Activated CD4-positive, alpha-beta T cell treated with anti-CD3 and anti-CD28 coated beads for 36 hours (primary cell): ENCODE measurements at regions not wholly inside any gene's neighbourhood (a gene's known extent, or its start where the extent isn't known, plus 50 kb on each side); places are given as distances from the start of the nearest gene placed in this dataset.
A peak's percentile ranks its signal among the peaks of the same experiment; 100 is the strongest.

ENCODE experiments used
- ATAC-seq: fragments of 200-7000 bp; cut with Tn5 transposase; one replicate; pipeline ENCODE4 v1.10.0; 2021; ENCODE audit warnings: mild to moderate bottlenecking, moderate library complexity
- CTCF ChIA-PET: fragments of 350-600 bp; sonication (Branson Sonifier 250); formaldehyde crosslinking; loops from one replicate; lab custom pipeline; 2021; ENCODE audit warnings: antibody characterized with exemption; lab: Charles Lee
- POLR2A ChIA-PET: fragments of 350-600 bp; sonication (Branson Sonifier 250); formaldehyde crosslinking; loops from one replicate; lab custom pipeline; 2021; ENCODE audit warnings: antibody characterized with exemption, inconsistent platforms; lab: Charles Lee
- DNase-seq: peaks from one replicate; pipeline ENCODE4 v3.0.0-alpha.2; 2020
- H3K27ac Mint-ChIP-seq: one replicate; pipeline ENCODE4 v1.8.0; 2021; ENCODE audit warnings: mixed read lengths
- H3K27me3 Mint-ChIP-seq: one replicate; pipeline ENCODE4 v1.8.0; 2021; ENCODE audit warnings: mixed read lengths
- H3K36me3 Mint-ChIP-seq: one replicate; pipeline ENCODE4 v1.8.0; 2021; ENCODE audit warnings: low read depth, mixed read lengths
- H3K4me1 Mint-ChIP-seq: one replicate; pipeline ENCODE4 v1.8.0; 2021; ENCODE audit warnings: mixed read lengths
- H3K4me3 Mint-ChIP-seq: one replicate; pipeline ENCODE4 v1.8.0; 2021; ENCODE audit warnings: mild to moderate bottlenecking, moderate library complexity, mixed read lengths
- H3K9me3 Mint-ChIP-seq: one replicate; pipeline ENCODE4 v1.8.0; 2021; ENCODE audit warnings: low read depth, mixed read lengths
- intact Hi-C, 2 experiments: fragments of 100-400 bp; cut with DNase I in 1 of 2; cut with micrococcal nuclease in 1 of 2; formaldehyde crosslinking; loops; one replicate each; pipeline versions ENCODE4 v1.14.2 to v1.15.1; 2022 to 2024; cut with DNase I, micrococcal nuclease

DNA sequence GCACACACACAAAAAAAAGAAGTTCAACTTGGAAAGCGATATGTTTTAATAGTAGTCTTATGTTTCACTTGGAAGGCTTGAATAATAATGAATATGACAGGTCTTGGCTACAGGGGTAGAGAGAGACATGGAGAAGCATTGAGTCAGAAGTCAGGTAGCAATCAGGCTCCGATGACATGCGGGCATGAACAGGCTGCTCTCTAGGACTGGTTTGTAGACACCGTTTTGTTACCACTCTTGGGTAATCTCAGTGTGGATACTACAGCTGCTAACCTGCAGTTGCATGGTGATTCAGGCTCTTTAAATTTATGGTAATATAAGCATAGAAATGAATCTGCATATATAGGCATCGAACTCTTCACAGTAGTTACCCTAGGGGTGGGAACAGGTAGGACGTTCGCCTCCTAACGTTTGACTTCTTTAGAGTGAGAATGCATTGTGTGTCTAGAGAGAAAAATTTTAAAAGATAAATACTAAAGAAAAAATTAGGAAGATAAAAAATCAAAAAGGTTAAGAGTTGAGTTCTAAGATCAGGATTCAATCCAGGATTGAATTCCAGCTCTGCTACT, 241.6 kb upstream of the KBTBD8 start:
- Mint-ChIP-seq H3K27me3 (peaks cover 2% of the 10 kb centered on the region), H3K9me3 (no peaks in the 10 kb centered on the region), H3K27ac (no peak overlapping the region), H3K36me3 (no peaks in the 10 kb centered on the region), H3K4me1 (no peaks in the 10 kb centered on the region), H3K4me3 (no peak overlapping the region)
- ATAC-seq (no peak), DNase-seq (no peak)
- POLR2A ChIA-PET = no interaction called here
- CTCF ChIA-PET = no interaction called here
- intact Hi-C loops = no loop called here

DNA sequence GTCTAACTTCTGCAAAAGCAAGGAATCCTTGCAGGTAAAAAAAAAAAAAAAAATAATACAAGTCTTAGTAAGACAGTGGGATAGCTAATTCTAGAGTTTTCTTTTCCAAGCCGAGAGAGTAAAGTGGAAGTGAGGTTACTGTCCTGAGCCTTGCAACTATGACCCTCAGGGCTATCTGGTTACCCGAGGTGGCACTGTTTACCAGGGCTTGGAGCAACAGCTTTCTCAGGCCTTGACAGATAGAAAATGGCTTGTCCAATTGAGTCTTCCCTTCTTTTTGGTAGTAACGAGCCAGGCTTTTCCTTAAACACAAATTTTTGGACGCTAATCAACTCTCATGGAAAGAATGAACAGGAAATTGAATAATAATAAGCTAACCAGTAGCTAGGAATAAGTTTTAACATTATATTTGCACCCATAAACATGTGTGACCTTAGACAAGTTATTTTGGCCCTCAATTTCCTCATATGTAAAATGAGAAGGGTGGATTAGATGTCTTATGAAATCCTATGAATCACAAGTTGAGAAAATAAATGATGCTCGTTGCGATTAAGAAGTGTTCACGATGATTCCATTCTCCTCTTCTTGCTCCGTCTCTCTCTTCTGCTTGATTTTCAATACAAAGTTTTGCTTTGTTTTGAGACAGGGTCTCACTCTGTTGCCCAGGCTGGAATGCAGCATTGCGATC, 236.9 kb upstream of the KBTBD8 start:
- peaks cover 2% of the 10 kb centered on the region for H3K9me3 Mint-ChIP-seq
- intact Hi-C loops = no loop called here
- no peak overlapping the region for H3K27ac Mint-ChIP-seq
- H3K27me3 Mint-ChIP-seq = no peaks in the 10 kb centered on the region
- ChIA-PET CTCF (no interaction called here), POLR2A (no interaction called here)
- DNase-seq (no peak), ATAC-seq (no peak)
- H3K36me3 Mint-ChIP-seq = no peaks in the 10 kb centered on the region
- no peak overlapping the region for H3K4me3 Mint-ChIP-seq
- H3K4me1 Mint-ChIP-seq = no peaks in the 10 kb centered on the region

DNA sequence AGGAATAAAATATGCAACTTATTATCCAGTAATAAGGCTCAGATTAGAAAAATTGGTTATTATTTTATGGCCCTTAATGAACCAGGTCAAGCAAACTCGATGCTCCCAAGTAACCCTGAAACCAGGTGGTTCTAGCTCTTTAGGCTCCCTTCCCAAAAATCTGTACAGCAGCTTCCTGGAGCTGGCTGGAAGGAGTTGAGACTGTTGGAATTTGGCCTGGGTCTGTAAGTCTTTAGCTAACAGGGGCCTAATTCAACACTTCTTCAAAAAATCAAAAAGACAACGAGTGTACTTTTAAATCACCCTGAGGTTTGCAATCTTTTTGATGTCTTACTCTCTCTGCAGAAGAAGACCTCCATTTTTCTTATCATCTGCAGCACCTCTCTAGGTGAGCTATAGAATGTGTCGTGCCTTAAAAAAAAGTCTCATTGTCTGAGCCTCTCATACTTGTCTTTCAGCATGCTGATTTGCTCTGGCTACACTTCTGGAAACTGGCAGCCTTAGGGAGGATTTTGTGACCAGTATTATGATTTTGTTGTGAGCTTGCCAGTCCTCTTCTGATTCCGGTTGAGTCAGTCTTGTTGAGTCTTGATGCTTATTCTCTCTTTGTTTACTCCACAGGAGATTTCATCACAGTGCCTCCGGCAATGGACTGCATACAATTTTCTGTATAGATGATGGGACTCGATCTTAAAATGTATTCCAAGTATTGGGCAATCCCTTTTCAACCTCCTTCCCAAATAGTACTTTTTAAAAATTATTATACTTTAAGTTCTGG, 235.0 kb upstream of the KBTBD8 start:
- peaks cover 2% of the 10 kb centered on the region for H3K9me3 Mint-ChIP-seq
- ChIA-PET POLR2A (no interaction called here), CTCF (interaction anchor here (1.3 kb wide), 1 partner anchor 10 kb away, joined by 3 read pairs; no protein-coding TSS in a partner anchor)
- H3K27me3 Mint-ChIP-seq = no peaks in the 10 kb centered on the region
- H3K36me3 Mint-ChIP-seq = no peaks in the 10 kb centered on the region
- intact Hi-C loops = no loop called here
- H3K4me3 Mint-ChIP-seq = no peak overlapping the region
- H3K27ac Mint-ChIP-seq = no peak overlapping the region
- H3K4me1 Mint-ChIP-seq = no peaks in the 10 kb centered on the region
- ATAC-seq (no peak), DNase-seq (no peak)

DNA sequence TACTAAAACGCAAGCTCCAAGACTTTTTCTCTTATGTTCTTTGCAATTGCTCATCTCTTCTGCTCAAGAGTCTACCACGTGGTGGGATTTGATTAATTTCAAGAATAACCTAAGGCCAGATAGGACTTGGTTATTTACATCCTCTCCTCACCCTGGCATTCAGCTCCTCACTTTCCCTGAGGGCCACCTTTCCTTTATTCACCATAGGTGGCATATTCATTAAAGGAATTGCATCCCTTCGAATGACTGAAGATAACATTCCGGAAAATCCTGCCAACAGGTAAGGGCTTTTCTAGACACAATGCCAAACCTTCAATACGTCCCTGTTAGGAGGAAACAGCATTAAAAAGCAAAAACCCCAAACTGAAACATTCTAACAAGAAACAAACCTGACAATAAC, 220.0 kb upstream of the KBTBD8 start:
- CTCF ChIA-PET = no interaction called here
- ATAC-seq (no peak), DNase-seq (no peak)
- H3K4me1 Mint-ChIP-seq = no peaks in the 10 kb centered on the region
- peaks cover 10% of the 10 kb centered on the region for H3K27me3 Mint-ChIP-seq
- H3K36me3 Mint-ChIP-seq = no peaks in the 10 kb centered on the region
- POLR2A ChIA-PET = no interaction called here
- H3K27ac Mint-ChIP-seq = no peak overlapping the region
- H3K4me3 Mint-ChIP-seq = no peak overlapping the region
- H3K9me3 Mint-ChIP-seq = no peaks in the 10 kb centered on the region
- intact Hi-C loops = no loop called here

DNA sequence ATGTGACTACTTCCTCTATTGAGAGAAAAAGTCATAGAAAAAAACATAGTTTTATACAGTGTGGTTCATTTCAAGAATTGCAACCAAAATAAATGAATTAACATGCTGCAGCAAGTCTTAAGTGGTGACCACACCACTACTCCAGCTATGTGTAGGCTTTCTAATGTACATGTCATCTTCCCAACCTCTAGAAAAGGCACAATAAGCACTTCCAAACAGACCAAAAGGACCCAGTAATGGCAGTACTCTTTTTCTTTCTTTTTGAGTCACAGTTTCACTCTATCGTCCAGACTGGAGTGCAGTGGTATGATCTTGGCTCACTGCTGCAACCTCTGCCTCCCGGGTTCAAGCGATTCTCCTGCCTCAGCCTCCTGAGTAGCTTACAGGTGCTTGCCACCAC, 219.3 kb upstream of the KBTBD8 start:
- Mint-ChIP-seq H3K27ac (no peak overlapping the region), H3K4me1 (no peaks in the 10 kb centered on the region), H3K36me3 (no peaks in the 10 kb centered on the region), H3K4me3 (no peak overlapping the region), H3K9me3 (no peaks in the 10 kb centered on the region), H3K27me3 (peaks cover 10% of the 10 kb centered on the region)
- intact Hi-C loops = no loop called here
- ChIA-PET POLR2A (no interaction called here), CTCF (interaction anchor here (0.6 kb wide), 1 partner anchor 29 kb away, joined by 3 read pairs; no protein-coding TSS in a partner anchor)
- DNase-seq (no peak), ATAC-seq (peak; percentile 65)

DNA sequence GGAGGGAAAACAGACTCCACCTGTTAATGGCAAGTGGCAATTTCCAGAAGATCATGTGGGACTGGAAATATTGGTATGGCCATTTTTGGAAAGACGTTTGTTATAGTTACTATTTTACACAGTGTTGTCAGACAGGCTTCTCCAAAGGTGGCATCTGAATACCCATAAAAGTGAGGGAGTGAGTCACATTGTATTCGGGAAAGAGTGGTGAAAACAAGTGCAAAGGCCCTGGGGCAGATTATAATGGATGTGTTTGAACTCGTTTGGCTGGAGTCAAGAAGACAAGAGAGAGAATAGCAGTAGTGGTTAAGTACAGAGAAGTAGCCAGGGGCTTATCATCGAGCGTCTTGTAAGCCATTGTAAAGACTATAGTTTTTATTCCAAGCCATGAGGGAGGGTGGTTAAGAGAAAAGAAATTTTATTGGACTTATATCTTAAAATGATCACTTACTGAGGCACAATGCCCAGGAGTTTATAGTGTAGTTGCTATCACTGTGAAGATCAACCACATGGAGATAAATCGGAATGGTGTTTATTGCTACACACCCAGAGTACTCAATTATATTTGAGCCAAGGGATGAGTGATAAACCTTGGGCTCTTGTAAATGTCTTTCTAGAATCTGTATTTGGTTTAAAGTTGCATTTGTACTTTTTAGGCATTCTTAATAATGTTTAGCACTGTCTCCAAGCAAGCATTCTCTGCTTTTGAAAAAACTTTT, 212.8 kb upstream of the KBTBD8 start:
- CTCF ChIA-PET = no interaction called here
- peaks cover 4% of the 10 kb centered on the region for H3K27me3 Mint-ChIP-seq
- no peaks in the 10 kb centered on the region for H3K9me3 Mint-ChIP-seq
- DNase-seq (no peak), ATAC-seq (no peak)
- H3K4me1 Mint-ChIP-seq = no peaks in the 10 kb centered on the region
- intact Hi-C loops = no loop called here
- no peak overlapping the region for H3K4me3 Mint-ChIP-seq
- no peaks in the 10 kb centered on the region for H3K36me3 Mint-ChIP-seq
- H3K27ac Mint-ChIP-seq = no peak overlapping the region
- POLR2A ChIA-PET = no interaction called here

DNA sequence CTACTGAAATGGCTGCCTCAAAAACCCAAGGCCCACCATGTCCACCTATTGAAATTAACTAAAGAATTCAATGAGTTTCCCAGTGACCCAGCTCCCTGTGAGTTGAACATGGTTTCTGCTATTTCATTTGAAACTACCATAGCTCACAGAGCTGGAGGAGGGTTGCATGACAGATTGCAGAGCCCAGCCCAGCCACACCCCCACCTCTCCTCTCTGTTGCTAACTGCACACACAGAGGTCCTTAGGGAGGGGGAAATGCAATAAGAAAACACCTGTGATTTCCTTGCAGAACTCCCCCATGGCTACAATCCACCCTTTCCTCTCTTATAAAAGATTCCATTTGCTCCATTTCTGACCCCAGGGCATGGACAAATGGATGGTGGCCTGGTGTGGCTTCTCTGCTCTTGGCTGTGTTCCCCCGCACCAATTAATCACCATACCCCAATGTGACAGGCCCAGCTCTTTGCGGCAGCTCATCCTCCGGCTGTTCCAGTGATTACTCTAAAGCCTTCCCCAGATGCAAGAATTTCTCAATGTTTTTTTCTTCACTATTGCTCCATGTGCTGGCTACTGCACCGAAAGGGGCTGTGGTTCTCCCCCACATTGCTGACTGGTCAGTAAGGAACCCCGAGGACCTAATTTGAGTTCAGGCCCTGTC, 208.4 kb upstream of the KBTBD8 start:
- DNase-seq = no peak
- no peaks in the 10 kb centered on the region for H3K9me3 Mint-ChIP-seq
- CTCF ChIA-PET = no interaction called here
- H3K27ac Mint-ChIP-seq = no peak overlapping the region
- no peak overlapping the region for H3K4me3 Mint-ChIP-seq
- intact Hi-C loops = no loop called here
- H3K4me1 Mint-ChIP-seq = no peaks in the 10 kb centered on the region
- no peak for ATAC-seq
- POLR2A ChIA-PET = no interaction called here
- H3K36me3 Mint-ChIP-seq = no peaks in the 10 kb centered on the region
- H3K27me3 Mint-ChIP-seq = peaks cover 4% of the 10 kb centered on the region

DNA sequence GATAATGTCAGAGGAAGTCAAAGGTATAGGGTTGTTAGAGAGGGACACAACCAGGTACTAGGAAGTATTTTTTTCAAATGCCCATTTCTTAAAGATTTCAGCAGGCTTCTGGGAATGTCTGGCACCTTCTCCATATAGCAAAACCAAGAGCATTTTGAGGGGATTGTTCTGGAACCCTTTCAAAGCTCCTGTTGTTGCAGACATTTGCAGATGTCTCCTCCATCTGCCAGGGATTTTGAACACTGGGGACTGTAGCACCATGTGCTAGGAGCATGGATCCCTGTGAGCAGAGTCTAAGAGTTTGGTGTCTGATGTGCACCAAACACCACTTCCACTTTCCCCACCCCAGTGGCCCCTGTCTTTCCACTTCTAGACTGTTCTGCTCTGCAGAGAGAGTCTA, 206.0 kb upstream of the KBTBD8 start:
- no peak for DNase-seq
- Mint-ChIP-seq H3K4me1 (no peaks in the 10 kb centered on the region), H3K36me3 (no peaks in the 10 kb centered on the region), H3K9me3 (peaks cover 2% of the 10 kb centered on the region), H3K27ac (no peak overlapping the region), H3K27me3 (peaks cover 4% of the 10 kb centered on the region), H3K4me3 (no peak overlapping the region)
- ATAC-seq = no peak
- intact Hi-C loops = no loop called here
- ChIA-PET CTCF (interaction anchor here (1.3 kb wide), 1 partner anchor 27 kb away, joined by 3 read pairs; no protein-coding TSS in a partner anchor), POLR2A (no interaction called here)

DNA sequence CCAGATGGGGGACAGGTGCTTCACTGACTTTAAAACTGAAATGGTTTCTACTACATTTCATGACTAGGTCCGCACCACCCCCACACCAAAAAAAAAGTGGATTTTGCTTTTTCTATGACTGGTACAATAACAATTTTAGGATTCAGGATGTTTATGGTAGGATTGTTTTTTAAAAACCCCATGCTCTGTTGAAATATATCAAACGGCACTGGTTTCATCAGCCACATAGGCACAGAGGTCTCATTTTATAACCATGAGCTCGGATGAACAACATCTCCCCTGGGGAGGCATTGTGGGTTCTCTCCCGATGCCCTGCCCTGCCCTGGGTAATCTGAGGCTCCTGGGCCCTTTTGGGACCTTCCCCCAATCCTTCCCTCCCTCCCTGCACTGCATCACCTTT, 202.7 kb upstream of the KBTBD8 start:
- no peaks in the 10 kb centered on the region for H3K36me3 Mint-ChIP-seq
- ChIA-PET POLR2A (interaction anchor here (0.7 kb wide), 1 partner anchor 47 kb away, joined by 3 read pairs; no protein-coding TSS in a partner anchor), CTCF (interaction anchor here (2.0 kb wide), 1 partner anchor 9 kb away, joined by 9 read pairs; no protein-coding TSS in a partner anchor)
- DNase-seq = no peak
- H3K27ac Mint-ChIP-seq = no peak overlapping the region
- H3K4me3 Mint-ChIP-seq = no peak overlapping the region
- peaks cover 2% of the 10 kb centered on the region for H3K9me3 Mint-ChIP-seq
- peaks cover 15% of the 10 kb centered on the region for H3K27me3 Mint-ChIP-seq
- intact Hi-C loops = no loop called here
- H3K4me1 Mint-ChIP-seq = no peaks in the 10 kb centered on the region
- ATAC-seq = no peak

DNA sequence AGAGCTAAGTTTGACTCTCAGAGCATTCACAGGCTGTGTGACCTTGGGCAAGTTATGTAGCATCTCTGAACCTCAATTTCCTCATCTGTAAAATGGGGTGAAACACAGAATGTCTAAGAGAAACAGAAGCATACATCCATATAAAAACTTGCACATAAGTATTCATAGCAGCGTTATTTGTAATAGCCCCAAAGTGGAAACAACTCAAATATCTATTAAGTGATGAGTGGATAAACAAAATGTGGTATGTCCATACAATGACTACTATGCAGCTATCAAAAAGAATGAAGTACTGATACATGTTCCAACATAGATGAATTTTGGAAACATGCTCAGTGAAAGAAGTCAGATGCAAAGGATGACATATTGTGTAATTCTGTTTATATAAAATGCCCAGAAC, 201.8 kb upstream of the KBTBD8 start:
- CTCF ChIA-PET = no interaction called here
- Mint-ChIP-seq H3K27ac (no peak overlapping the region), H3K36me3 (no peaks in the 10 kb centered on the region), H3K27me3 (peaks cover 15% of the 10 kb centered on the region), H3K9me3 (peaks cover 2% of the 10 kb centered on the region), H3K4me3 (no peak overlapping the region), H3K4me1 (no peaks in the 10 kb centered on the region)
- POLR2A ChIA-PET = no interaction called here
- DNase-seq (no peak), ATAC-seq (no peak)
- intact Hi-C loops = no loop called here

DNA sequence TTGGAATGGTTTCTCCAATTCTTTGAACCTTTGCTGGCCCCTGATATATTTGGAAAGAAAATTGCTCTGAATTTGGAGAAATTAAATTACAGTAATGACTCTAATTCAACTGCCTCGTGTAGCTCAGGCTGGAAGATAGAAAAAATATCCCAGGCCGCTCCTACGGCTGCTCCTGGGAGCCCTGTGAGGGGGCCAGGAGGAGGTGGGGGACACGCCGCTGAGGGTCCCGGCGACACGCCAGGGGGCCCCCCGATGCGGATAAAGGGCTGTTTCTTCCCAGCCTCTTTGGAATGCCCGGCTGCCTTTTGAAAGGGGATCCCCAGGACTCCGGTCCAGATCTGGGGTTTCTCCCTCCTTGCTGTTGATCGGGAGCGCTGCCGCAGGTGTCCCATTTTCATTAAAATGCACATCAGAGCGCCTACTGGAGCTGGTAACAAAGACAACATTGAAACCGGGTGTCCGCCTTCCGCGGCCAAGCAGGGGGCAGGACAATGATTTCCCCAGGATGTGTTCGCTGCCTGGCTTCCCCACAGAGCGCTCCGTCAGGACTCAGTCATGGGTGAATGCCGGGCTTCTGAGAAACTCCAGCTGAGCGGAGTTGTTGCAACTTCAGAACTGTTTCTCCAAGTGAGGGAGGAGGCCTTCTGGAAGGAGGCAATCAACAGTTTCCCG, 200.1 kb upstream of the KBTBD8 start:
- ChIA-PET POLR2A (no interaction called here), CTCF (no interaction called here)
- H3K9me3 Mint-ChIP-seq = peaks cover 2% of the 10 kb centered on the region
- intact Hi-C loops = no loop called here
- DNase-seq = no peak
- no peaks in the 10 kb centered on the region for H3K36me3 Mint-ChIP-seq
- no peaks in the 10 kb centered on the region for H3K4me1 Mint-ChIP-seq
- H3K4me3 Mint-ChIP-seq = no peak overlapping the region
- no peak for ATAC-seq
- no peak overlapping the region for H3K27ac Mint-ChIP-seq
- H3K27me3 Mint-ChIP-seq = peaks cover 18% of the 10 kb centered on the region
